Left lung (tissue), 4 donors: ENCODE measurements at regions not wholly inside any gene's neighbourhood (a gene's known extent, or its start where the extent isn't known, plus 50 kb on each side); places are given as distances from the start of the nearest gene placed in this dataset.

Source experiments
- ATAC-seq: fragments of 200-7000 bp; cut with Tn5 transposase; one replicate; pipeline ENCODE4 v1.9.1; 2020; ENCODE audit warnings: moderate library complexity
- DNase-seq, 4 donors: peaks; one replicate each; pipeline ENCODE4 v3.0.0-alpha.2; 2013 to 2020
- H3K27ac ChIP-seq, 2 donors: fragments of 200-600 bp; sonication (generic) in 1 of 2; one replicate each; pipeline versions ENCODE4 v1.5.0 to v1.8.0; 2020 to 2021
- H3K27me3 ChIP-seq, 2 donors: fragments of 200-600 bp; sonication (generic) in 1 of 2; one replicate each; pipeline versions ENCODE4 v1.5.0 to v1.8.0; 2020 to 2021
- H3K36me3 ChIP-seq, 2 donors: fragments of 200-600 bp; sonication (generic) in 1 of 2; one replicate each; pipeline versions ENCODE4 v1.5.0 to v1.8.0; 2020 to 2021
- H3K4me1 ChIP-seq, 2 donors: fragments of 200-600 bp; one replicate each; pipeline ENCODE4 v1.8.0; 2021
- H3K4me3 ChIP-seq, 2 donors: fragments of 200-600 bp; sonication (generic) in 1 of 2; one replicate each; pipeline versions ENCODE4 v1.5.0 to v1.8.0; 2020 to 2021; ENCODE audit warnings: mild to moderate bottlenecking in 1 of 2
- H3K9me3 ChIP-seq, 2 donors: fragments of 200-600 bp; sonication (generic) in 1 of 2; one replicate each; pipeline versions ENCODE4 v1.5.0 to v1.8.0; 2020 to 2021
- intact Hi-C, 2 donors: fragments of 100-400 bp; cut with DNase I; formaldehyde crosslinking; loops; one replicate each; pipeline versions ENCODE4 v1.11.2 to v1.14.2; 2022
- TF ChIP-seq, protein P1 (sequence below), 2 donors: fragments of 200-600 bp; sonication (generic) in 1 of 2; IDR thresholded peaks; one replicate each; pipeline versions ENCODE4 v1.5.0 to v1.8.0; 2021; ENCODE audit warnings: antibody characterized with exemption in 2 of 2
- donor health status: DM: no; HTN: yes; CAD: no.
- donor health status: DM: no; HTN: no; CAD: no.

DNA sequence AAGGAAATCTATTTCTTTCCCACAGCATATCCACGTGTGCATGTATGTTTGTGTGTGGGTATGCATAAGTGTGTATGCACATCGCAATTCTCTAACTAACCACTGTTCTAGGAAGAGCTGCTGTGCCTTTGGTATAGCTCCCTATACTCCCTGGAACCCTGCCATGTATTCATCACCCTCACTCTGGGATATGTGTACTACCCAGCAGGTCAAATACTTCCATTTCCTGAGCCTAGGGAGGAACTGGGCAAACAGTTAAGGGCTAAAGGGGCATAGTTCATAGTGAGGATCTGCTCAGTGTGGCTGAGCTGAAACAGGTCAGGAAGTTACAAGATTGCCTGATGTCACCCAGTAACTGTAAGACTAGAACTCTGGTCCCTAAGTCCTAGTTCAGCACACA is 260.4 kb downstream of the RPLP1 start:
- peaks cover 0 to 29% of the 10 kb centered on the region in 2 donors for H3K4me1 ChIP-seq
- peak; percentile 31 for ATAC-seq
- no peak overlapping the region for H3K4me3 ChIP-seq
- TF ChIP-seq, protein P1, sequence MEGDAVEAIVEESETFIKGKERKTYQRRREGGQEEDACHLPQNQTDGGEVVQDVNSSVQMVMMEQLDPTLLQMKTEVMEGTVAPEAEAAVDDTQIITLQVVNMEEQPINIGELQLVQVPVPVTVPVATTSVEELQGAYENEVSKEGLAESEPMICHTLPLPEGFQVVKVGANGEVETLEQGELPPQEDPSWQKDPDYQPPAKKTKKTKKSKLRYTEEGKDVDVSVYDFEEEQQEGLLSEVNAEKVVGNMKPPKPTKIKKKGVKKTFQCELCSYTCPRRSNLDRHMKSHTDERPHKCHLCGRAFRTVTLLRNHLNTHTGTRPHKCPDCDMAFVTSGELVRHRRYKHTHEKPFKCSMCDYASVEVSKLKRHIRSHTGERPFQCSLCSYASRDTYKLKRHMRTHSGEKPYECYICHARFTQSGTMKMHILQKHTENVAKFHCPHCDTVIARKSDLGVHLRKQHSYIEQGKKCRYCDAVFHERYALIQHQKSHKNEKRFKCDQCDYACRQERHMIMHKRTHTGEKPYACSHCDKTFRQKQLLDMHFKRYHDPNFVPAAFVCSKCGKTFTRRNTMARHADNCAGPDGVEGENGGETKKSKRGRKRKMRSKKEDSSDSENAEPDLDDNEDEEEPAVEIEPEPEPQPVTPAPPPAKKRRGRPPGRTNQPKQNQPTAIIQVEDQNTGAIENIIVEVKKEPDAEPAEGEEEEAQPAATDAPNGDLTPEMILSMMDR (IDR thresholded peaks at IDR 0.05), result no peak
- no peaks in the 10 kb centered on the region for H3K27me3 ChIP-seq
- peak overlapping the region in 1 of 2 donors; percentile 57 for H3K27ac ChIP-seq
- no peaks in the 10 kb centered on the region for H3K36me3 ChIP-seq
- intact Hi-C loops, result no loop called here
- DNase-seq, result no peak
- peaks cover 0 to 11% of the 10 kb centered on the region in 2 donors for H3K9me3 ChIP-seq

DNA sequence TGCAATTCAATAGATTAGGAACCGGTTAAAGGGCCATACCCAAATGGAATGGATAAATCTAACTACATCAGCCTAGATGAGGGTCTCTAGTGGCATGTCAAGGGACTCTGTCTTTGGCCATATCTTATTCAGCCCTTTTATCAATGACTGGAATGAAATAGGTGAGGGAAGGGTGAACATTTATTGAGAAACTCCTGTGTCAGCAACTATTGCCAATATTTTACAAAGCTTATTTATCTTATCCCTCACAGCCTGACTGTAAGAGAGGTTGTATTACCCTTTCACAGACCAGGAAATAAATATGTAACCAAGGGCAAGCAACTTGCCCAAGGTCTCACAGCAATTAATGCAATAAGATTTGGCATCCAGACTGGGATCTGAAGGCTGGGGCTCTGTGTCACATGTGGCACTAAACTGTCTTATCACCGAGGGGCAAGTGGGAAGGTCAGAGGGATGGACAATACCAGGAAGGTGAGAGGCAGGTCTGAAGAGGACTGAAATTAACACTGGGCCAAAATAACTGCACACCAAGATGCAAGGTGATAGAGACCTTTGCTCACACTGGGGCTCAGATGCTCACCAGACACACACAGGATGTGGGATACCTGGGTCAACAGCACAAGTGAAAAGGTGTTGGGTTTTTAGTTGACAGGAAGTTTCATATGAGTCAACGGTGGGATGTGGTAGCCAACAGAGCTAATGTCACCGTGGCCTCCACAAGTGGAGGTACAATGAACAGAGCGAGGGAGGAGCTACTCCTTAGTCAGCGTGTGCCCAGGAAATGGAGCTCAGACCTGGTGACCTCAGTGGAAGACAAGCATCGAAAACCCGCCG is 261.3 kb downstream of the RPLP1 start:
- intact Hi-C loops, result no loop called here
- H3K4me3 ChIP-seq, result no peak overlapping the region
- H3K27ac ChIP-seq, result peak overlapping the region in 1 of 2 donors; percentile 57
- ATAC-seq (peak; percentile 16), DNase-seq (no peak)
- H3K36me3 ChIP-seq, result no peaks in the 10 kb centered on the region
- H3K27me3 ChIP-seq, result no peaks in the 10 kb centered on the region
- peaks cover 0 to 39% of the 10 kb centered on the region in 2 donors for H3K4me1 ChIP-seq
- TF ChIP-seq, protein P1 (IDR thresholded peaks at IDR 0.05), result no peak
- peaks cover 0 to 1% of the 10 kb centered on the region in 2 donors for H3K9me3 ChIP-seq

DNA sequence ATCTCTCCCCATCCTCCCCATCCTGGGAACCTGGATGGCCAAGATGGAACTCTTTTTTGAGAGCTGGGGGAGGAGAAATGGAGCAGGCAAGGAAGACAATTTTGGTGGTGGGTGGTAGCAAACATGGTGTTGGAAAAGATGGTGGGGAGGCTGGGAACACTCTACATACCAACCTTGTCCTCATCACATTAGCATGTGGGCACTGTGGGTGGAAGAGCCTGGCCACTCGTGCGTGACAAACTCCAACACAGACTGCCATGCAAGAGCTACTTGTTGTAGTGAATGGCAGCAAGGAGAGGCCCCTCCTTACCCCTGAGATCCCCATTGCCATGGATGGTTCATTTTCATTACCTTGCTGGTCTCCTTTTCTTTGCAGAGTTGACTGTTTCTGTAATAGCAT is 262.6 kb downstream of the RPLP1 start:
- Histone ChIP-seq H3K4me3 (no peak overlapping the region), H3K27me3 (no peaks in the 10 kb centered on the region), H3K36me3 (no peaks in the 10 kb centered on the region), H3K27ac (peak overlapping the region in 1 of 2 donors; percentile 3), H3K4me1 (peaks cover 0 to 52% of the 10 kb centered on the region in 2 donors), H3K9me3 (no peaks in the 10 kb centered on the region)
- ATAC-seq, result no peak
- intact Hi-C loops, result no loop called here
- TF ChIP-seq, protein P1 (IDR thresholded peaks at IDR 0.05), result no peak
- no peak for DNase-seq

DNA sequence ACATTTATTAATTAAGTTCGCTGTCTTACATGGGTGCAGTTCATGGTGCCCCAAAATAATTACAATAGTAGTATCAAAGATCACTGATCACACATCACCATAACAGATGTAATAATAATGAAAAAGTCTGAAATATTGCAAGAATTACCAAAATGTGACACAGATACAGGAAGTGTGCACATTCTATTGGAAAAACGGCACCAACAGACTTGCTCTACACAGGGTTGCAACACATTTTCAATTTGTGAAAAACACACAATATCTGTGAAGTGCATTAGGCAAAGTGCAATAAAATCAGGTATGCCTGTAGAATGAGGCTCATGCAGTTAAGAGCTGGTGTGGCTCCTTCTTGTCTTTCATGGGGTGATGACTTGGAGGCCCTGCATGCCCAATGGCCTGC is 265.8 kb downstream of the RPLP1 start:
- no peak for DNase-seq
- Histone ChIP-seq H3K36me3 (no peaks in the 10 kb centered on the region), H3K27me3 (no peaks in the 10 kb centered on the region), H3K4me1 (peaks cover 4 to 74% of the 10 kb centered on the region in 2 donors), H3K9me3 (no peaks in the 10 kb centered on the region), H3K27ac (peak overlapping the region in 1 of 2 donors; percentile 91), H3K4me3 (no peak overlapping the region)
- ATAC-seq, result no peak
- TF ChIP-seq, protein P1 (IDR thresholded peaks at IDR 0.05), result no peak
- intact Hi-C loops, result no loop called here

DNA sequence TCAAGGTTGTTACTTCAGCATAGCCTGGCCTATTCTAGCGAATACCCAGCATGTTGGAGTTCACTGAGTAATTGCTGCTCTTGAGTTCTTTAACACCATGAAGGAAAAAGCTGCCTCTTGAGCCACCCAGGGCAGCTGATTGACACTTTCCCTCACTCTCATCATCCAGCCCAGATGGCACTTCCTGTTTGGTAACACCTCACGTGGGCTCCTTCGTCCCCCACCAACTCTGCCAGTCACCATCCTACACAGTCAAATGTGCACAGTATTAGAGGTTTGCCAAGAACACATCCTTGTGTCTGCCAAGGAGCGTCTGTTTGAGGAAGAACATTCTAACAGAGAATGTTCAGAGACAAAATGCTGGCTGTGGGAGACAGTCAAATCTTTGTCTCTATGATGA is 266.3 kb downstream of the RPLP1 start:
- Histone ChIP-seq H3K36me3 (no peaks in the 10 kb centered on the region), H3K27me3 (no peaks in the 10 kb centered on the region), H3K4me1 (peaks cover 4 to 74% of the 10 kb centered on the region in 2 donors), H3K9me3 (no peaks in the 10 kb centered on the region), H3K27ac (peak overlapping the region; percentile 53 to 91), H3K4me3 (no peak overlapping the region)
- TF ChIP-seq, protein P1 (IDR thresholded peaks at IDR 0.05), result no peak
- DNase-seq, result peak in 1 of 4 donors; percentile 57
- ATAC-seq, result peak; percentile 57
- intact Hi-C loops, result no loop called here
